ENCODE measurements at regions not wholly inside any gene's neighbourhood (a gene's known extent, or its start where the extent isn't known, plus 50 kb on each side); places are given as distances from the start of the nearest gene placed in this dataset.

DNA sequence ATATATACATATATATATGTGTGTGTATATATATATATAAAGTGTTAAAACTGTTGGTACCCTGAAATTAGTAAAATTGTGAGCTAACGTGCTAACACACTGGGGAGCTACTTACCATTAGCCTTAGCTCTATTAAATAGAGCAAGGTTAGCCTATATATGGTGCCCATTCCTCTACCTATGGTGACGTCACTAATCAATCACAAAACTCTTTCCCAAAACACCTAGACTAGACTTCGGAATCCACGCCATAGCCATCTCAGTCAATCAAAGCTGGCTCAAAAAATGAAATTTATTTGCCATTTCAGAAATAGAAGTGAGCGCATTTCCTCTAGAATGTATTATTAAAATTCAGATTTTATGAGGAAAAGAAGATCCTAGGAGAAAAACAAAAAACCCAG is 229.0 kb upstream of the TENM3 start:
- DNase-seq = no peak
- Histone ChIP-seq H3K36me3 (replicated peaks; ENCODE audit: insufficient read depth, low read length) (no peaks in the 10 kb centered on the region), H3K4me3 (ENCODE audit: low read length) (no peak overlapping the region), H3K27me3 (replicated peaks; ENCODE audit: insufficient read depth, low read length) (no peaks in the 10 kb centered on the region), H3K9ac (ENCODE audit: low read length) (no peak overlapping the region), H3K4me1 (ENCODE audit: low read length) (peaks cover 7% of the 10 kb centered on the region; the same call in 1 of the 2 replicates), H3K9me2 (replicated peaks; ENCODE audit: insufficient read depth, low read length) (no peaks in the 10 kb centered on the region), H3K27ac (ENCODE audit: low read length) (no peak overlapping the region), H3K4me2 (ENCODE audit: low read depth, low read length) (no peak overlapping the region), H3K79me2 (ENCODE audit: low read length) (no peaks in the 10 kb centered on the region), H4K20me1 (ENCODE audit: insufficient read depth, low read length) (no peaks in the 10 kb centered on the region), H2AFZ (ENCODE audit: low read length) (no peak overlapping the region), H3K9me3 (replicated peaks; ENCODE audit: insufficient read depth, low read length) (no peaks in the 10 kb centered on the region), H3F3A (ENCODE audit: insufficient read depth, low read length) (no peaks in the 10 kb centered on the region)
- TF ChIP-seq, protein P1, sequence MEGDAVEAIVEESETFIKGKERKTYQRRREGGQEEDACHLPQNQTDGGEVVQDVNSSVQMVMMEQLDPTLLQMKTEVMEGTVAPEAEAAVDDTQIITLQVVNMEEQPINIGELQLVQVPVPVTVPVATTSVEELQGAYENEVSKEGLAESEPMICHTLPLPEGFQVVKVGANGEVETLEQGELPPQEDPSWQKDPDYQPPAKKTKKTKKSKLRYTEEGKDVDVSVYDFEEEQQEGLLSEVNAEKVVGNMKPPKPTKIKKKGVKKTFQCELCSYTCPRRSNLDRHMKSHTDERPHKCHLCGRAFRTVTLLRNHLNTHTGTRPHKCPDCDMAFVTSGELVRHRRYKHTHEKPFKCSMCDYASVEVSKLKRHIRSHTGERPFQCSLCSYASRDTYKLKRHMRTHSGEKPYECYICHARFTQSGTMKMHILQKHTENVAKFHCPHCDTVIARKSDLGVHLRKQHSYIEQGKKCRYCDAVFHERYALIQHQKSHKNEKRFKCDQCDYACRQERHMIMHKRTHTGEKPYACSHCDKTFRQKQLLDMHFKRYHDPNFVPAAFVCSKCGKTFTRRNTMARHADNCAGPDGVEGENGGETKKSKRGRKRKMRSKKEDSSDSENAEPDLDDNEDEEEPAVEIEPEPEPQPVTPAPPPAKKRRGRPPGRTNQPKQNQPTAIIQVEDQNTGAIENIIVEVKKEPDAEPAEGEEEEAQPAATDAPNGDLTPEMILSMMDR (IDR thresholded peaks at IDR 0.05; ENCODE audit: low read length) = no peak
- TF ChIP-seq EZH2 (optimal IDR thresholded peaks at IDR 0.05; ENCODE audit: low read depth, low read length) = no peak
- TF ChIP-seq EZH2phosphoT487 (IDR thresholded peaks at IDR 0.05; ENCODE audit: low read length) = no peak

DNA sequence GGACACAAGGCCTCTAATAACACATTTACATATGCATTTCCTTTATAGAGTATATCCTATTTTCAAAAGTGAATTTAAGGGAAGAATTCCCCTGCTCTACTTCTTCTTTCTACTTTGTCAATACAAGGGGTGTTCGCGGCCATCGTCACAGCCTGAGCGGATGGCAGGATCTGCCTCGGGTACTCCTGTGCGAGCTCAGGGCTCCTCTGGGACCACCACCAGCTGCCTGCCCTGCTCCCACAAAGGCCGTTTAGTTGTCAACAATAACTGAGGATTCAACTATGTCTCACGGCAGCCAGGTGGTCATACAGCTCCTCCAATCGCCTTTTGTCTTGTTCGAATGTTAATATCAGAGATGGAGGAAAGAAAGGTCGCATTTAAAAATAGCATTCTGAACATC is 228.2 kb upstream of the TENM3 start:
- H3K9me3 ChIP-seq (replicated peaks; ENCODE audit: insufficient read depth, low read length) = no peaks in the 10 kb centered on the region
- no peak overlapping the region for H3K27ac ChIP-seq (ENCODE audit: low read length)
- H4K20me1 ChIP-seq (ENCODE audit: insufficient read depth, low read length) = no peaks in the 10 kb centered on the region
- no peaks in the 10 kb centered on the region for H3F3A ChIP-seq (ENCODE audit: insufficient read depth, low read length)
- DNase-seq = no peak
- no peaks in the 10 kb centered on the region for H3K9me2 ChIP-seq (replicated peaks; ENCODE audit: insufficient read depth, low read length)
- H3K9ac ChIP-seq (ENCODE audit: low read length) = no peak overlapping the region
- H3K4me2 ChIP-seq (ENCODE audit: low read depth, low read length) = no peak overlapping the region
- TF ChIP-seq, protein P1 (IDR thresholded peaks at IDR 0.05; ENCODE audit: low read length) = no peak
- TF ChIP-seq EZH2phosphoT487 (IDR thresholded peaks at IDR 0.05; ENCODE audit: low read length) (no peak), EZH2 (optimal IDR thresholded peaks at IDR 0.05; ENCODE audit: low read depth, low read length) (no peak)
- H3K79me2 ChIP-seq (ENCODE audit: low read length) = no peaks in the 10 kb centered on the region
- no peaks in the 10 kb centered on the region for H3K36me3 ChIP-seq (replicated peaks; ENCODE audit: insufficient read depth, low read length)
- H3K4me1 ChIP-seq (ENCODE audit: low read length) = peaks cover 10% of the 10 kb centered on the region; the same call in 1 of the 2 replicates
- no peak overlapping the region for H3K4me3 ChIP-seq (ENCODE audit: low read length)
- H3K27me3 ChIP-seq (replicated peaks; ENCODE audit: insufficient read depth, low read length) = no peaks in the 10 kb centered on the region
- H2AFZ ChIP-seq (ENCODE audit: low read length) = no peak overlapping the region

DNA sequence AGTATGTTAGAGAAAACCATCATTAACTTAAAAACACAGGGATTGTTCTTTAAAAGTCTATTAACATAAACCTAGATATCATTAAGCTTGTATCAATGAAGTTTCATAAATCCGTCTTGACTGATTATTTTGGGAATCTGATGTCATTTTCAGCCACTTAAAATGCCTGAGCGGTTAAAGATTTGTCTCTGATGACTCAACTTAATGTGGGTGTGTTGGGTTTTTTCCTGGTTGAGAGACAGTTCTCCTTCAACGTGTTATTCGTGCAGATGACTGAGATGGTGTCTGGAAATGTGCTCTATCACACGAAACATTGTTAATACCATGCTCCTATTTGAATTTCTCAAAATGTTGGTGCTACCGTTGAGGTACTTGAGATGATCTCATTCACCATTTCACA is 227.3 kb upstream of the TENM3 start:
- Histone ChIP-seq H3F3A (ENCODE audit: insufficient read depth, low read length) (no peaks in the 10 kb centered on the region), H3K27ac (ENCODE audit: low read length) (no peak overlapping the region), H3K9me2 (replicated peaks; ENCODE audit: insufficient read depth, low read length) (no peaks in the 10 kb centered on the region), H3K4me1 (ENCODE audit: low read length) (peaks cover 10% of the 10 kb centered on the region; the same call in 1 of the 2 replicates), H2AFZ (ENCODE audit: low read length) (no peak overlapping the region), H3K27me3 (replicated peaks; ENCODE audit: insufficient read depth, low read length) (no peaks in the 10 kb centered on the region), H4K20me1 (ENCODE audit: insufficient read depth, low read length) (no peaks in the 10 kb centered on the region), H3K4me2 (ENCODE audit: low read depth, low read length) (no peak overlapping the region), H3K36me3 (replicated peaks; ENCODE audit: insufficient read depth, low read length) (no peaks in the 10 kb centered on the region), H3K9me3 (replicated peaks; ENCODE audit: insufficient read depth, low read length) (no peaks in the 10 kb centered on the region), H3K79me2 (ENCODE audit: low read length) (no peaks in the 10 kb centered on the region), H3K9ac (ENCODE audit: low read length) (no peak overlapping the region), H3K4me3 (ENCODE audit: low read length) (no peak overlapping the region)
- no peak for TF ChIP-seq EZH2 (optimal IDR thresholded peaks at IDR 0.05; ENCODE audit: low read depth, low read length)
- TF ChIP-seq, protein P1 (IDR thresholded peaks at IDR 0.05; ENCODE audit: low read length) = no peak
- no peak for TF ChIP-seq EZH2phosphoT487 (IDR thresholded peaks at IDR 0.05; ENCODE audit: low read length)
- DNase-seq = no peak

Measured in MM.1S (cell line).